GM12891 (cell line): ENCODE measurements at regions not wholly inside any gene's neighbourhood (a gene's known extent, or its start where the extent isn't known, plus 50 kb on each side); places are given as distances from the start of the nearest gene placed in this dataset.

Experiments used
- POLR2A ChIP-seq: IDR thresholded peaks from 2 replicates; pipeline ENCODE4 v1.6.1; 2011; ENCODE audit warnings: low read depth, low read length, control low read depth
- POLR2AphosphoS5 ChIP-seq: IDR thresholded peaks from 2 replicates; pipeline ENCODE4 v1.6.1; 2011; ENCODE audit warnings: low read depth, low read length, control low read depth
- TAF1 ChIP-seq: IDR thresholded peaks from 2 replicates; pipeline ENCODE4 v1.6.1; 2011; ENCODE audit warnings: low read depth, low read length, control low read depth

GRCh38 chr4:36402008-36402758, 120.8 kb downstream of the DTHD1 start:
- TF ChIP-seq TAF1 (no peak), POLR2A (no peak), POLR2AphosphoS5 (no peak)
